ENCODE measurements at regions not wholly inside any gene's neighbourhood (a gene's known extent, or its start where the extent isn't known, plus 50 kb on each side); places are given as distances from the start of the nearest gene placed in this dataset.

GRCh38 chr7:112635742-112636141, 154.5 kb downstream of the TMEM168 start:
- TF ChIP-seq GABPA (IDR thresholded peaks at IDR 0.05; ENCODE audit: low read depth) (no peak), EZH2phosphoT487 (IDR thresholded peaks at IDR 0.05; ENCODE audit: borderline replicate concordance, low read depth) (no peak), FOXM1 (IDR thresholded peaks at IDR 0.05; ENCODE audit: low read depth) (no peak), TAF1 (IDR thresholded peaks at IDR 0.05; ENCODE audit: borderline replicate concordance, low read depth, low read length) (no peak), CTCF (IDR thresholded peaks at IDR 0.05) (no peak), EP300 (IDR thresholded peaks at IDR 0.05; ENCODE audit: borderline replicate concordance in 1 of 2, low read depth in 1 of 2, low read length in 1 of 2) (no peak), MAX (IDR thresholded peaks at IDR 0.05; ENCODE audit: low read depth) (no peak)

Data from SK-N-SH (cell line).